ENCODE measurements at regions not wholly inside any gene's neighbourhood (a gene's known extent, or its start where the extent isn't known, plus 50 kb on each side); places are given as distances from the start of the nearest gene placed in this dataset.
A peak's percentile ranks its signal among the peaks of the same experiment; 100 is the strongest.

DNA sequence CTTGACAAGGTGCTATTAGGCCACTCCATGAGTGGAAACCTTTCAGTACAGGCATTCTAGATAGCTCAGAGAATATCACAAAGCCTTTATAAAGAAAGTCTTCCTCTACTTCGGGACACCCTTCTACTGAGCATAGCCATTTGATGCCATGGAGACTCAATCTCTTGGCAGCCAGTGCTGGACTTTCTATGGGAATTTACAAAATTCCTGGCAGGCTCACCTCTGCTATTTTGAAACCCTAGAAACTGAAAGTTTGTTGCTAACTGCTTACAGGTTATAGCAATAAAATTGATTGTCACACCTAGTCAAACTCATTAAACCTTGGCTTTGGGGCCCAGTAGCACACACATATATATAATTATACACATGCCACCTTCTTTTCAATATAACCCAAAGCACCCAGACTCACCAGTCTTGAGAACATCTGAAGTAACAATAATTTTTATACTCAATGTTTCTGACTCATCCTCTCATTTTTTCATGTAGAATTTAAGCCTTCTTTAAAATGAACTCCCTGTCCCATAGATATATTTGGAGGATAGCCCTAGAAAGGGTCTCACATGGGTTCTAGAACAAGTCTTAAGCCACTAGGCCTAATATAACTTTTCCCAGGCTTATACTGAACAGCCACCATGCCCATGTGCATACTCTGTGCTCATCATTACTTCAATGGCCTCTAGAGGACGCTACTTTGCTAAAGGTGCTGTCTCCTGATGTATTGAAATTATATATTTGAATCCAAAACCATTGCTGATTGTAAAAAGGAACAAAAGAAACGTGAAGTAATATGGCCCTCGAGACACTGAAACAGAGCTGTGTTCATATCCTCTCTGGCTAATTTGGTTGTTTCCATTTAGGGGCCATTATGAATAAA lies 368.1 kb upstream of the MARCKS start:
- Histone ChIP-seq H3K9me3 (replicated peaks; ENCODE audit: control insufficient read depth, insufficient read depth, low read length) (no peaks in the 10 kb centered on the region), H3K27me3 (ENCODE audit: control insufficient read depth in 2 of 2, insufficient read depth in 2 of 2, low read length in 2 of 2) (no peaks in the 10 kb centered on the region), H3K27ac (ENCODE audit: insufficient read depth, low read depth, low read length) (no peak overlapping the region), H3K4me3 (replicated peaks in 1 of 3; ENCODE audit: insufficient read depth in 1 of 3, low read depth in 1 of 3, low read length in 3 of 3) (no peak overlapping the region), H3K36me3 (ENCODE audit: control insufficient read depth in 2 of 2, extremely low read depth in 1 of 2, insufficient read depth in 2 of 2, low read length in 2 of 2) (no peaks in the 10 kb centered on the region), H3K4me2 (ENCODE audit: insufficient read depth, low read length) (no peak overlapping the region), H3K79me2 (ENCODE audit: control insufficient read depth, insufficient read depth, low read length) (no peaks in the 10 kb centered on the region), H4K20me1 (replicated peaks; ENCODE audit: control insufficient read depth, extremely low read depth, insufficient read depth, low read length) (no peaks in the 10 kb centered on the region), H3K9me1 (replicated peaks; ENCODE audit: control insufficient read depth, extremely low read depth, insufficient read depth, low read length) (no peaks in the 10 kb centered on the region), H3K9ac (replicated peaks; ENCODE audit: extremely low read depth, insufficient read depth, low read length) (no peak overlapping the region), H2AFZ (ENCODE audit: low read depth, low read length) (no peak overlapping the region), H3K4me1 (ENCODE audit: control insufficient read depth, extremely low read depth, insufficient read depth, low read length) (no peaks in the 10 kb centered on the region)
- DNase-seq (ENCODE audit: low read depth, low spot score) (no peak), FAIRE-seq (no peak)
- no TSS peak for BruUV-seq (replicated peaks)
- dilution Hi-C loops (cut with MboI; ENCODE audit: extremely low pct_ligation_motif_present, low sequenced_read_pairs) (no loop called here), intact Hi-C loops (cut with micrococcal nuclease) (no loop called here)
- ChIA-PET POLR2A (no interaction called here), CTCF (interaction anchor here (0.8 to 2.2 kb wide), 13 partner anchors 12 to 370 kb away, joined by 3 to 12 read pairs (median 3); no protein-coding TSS in a partner anchor)
- TF ChIP-seq, protein P1, sequence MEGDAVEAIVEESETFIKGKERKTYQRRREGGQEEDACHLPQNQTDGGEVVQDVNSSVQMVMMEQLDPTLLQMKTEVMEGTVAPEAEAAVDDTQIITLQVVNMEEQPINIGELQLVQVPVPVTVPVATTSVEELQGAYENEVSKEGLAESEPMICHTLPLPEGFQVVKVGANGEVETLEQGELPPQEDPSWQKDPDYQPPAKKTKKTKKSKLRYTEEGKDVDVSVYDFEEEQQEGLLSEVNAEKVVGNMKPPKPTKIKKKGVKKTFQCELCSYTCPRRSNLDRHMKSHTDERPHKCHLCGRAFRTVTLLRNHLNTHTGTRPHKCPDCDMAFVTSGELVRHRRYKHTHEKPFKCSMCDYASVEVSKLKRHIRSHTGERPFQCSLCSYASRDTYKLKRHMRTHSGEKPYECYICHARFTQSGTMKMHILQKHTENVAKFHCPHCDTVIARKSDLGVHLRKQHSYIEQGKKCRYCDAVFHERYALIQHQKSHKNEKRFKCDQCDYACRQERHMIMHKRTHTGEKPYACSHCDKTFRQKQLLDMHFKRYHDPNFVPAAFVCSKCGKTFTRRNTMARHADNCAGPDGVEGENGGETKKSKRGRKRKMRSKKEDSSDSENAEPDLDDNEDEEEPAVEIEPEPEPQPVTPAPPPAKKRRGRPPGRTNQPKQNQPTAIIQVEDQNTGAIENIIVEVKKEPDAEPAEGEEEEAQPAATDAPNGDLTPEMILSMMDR (IDR thresholded peaks at IDR 0.05; ENCODE audit: extremely low read depth in 1 of 2, insufficient read depth in 1 of 2, low read depth in 1 of 2, low read length in 2 of 2) = peak in 1 of 2 donors; percentile 6
- TF ChIP-seq FOS (IDR thresholded peaks at IDR 0.05; ENCODE audit: borderline replicate concordance, insufficient read depth, low read length) (no peak), GATA2 (IDR thresholded peaks at IDR 0.05; ENCODE audit: insufficient read depth, insufficient read length, low read depth, low read length) (no peak)

All from endothelial cell of umbilical vein (primary cell).